Activated B cell treated with CpG ODN at 0.5 μM for 24 hours (primary cell): ENCODE measurements at regions not wholly inside any gene's neighbourhood (a gene's known extent, or its start where the extent isn't known, plus 50 kb on each side); places are given as distances from the start of the nearest gene placed in this dataset.
"Not testable (repeated sequence)": the region's sequence is repeated elsewhere in the genome, so short reads cannot be mapped to it uniquely, and the experiment has no call there.

Source experiments
- ATAC-seq: fragments of 200-7000 bp; cut with Tn5 transposase; one replicate; pipeline ENCODE4 v1.10.0; 2021; ENCODE audit warnings: low read depth, mild to moderate bottlenecking, moderate library complexity
- CTCF ChIA-PET: fragments of 350-600 bp; sonication (Branson Sonifier 250); formaldehyde crosslinking; loops from one replicate; lab custom pipeline; 2021; ENCODE audit warnings: antibody characterized with exemption; lab: Charles Lee
- POLR2A ChIA-PET: fragments of 350-600 bp; sonication (Branson Sonifier 250); formaldehyde crosslinking; loops from one replicate; lab custom pipeline; 2021; ENCODE audit warnings: antibody characterized with exemption; lab: Charles Lee
- DNase-seq: peaks from one replicate; pipeline ENCODE4 v3.0.0; 2022
- H3K27ac Mint-ChIP-seq: one replicate; pipeline ENCODE4 v1.8.0; 2020; ENCODE audit warnings: mixed read lengths
- H3K27me3 Mint-ChIP-seq: one replicate; pipeline ENCODE4 v1.8.0; 2021; ENCODE audit warnings: mixed read lengths
- H3K36me3 Mint-ChIP-seq: one replicate; pipeline ENCODE4 v1.8.0; 2021; ENCODE audit warnings: low read depth, mixed read lengths
- H3K4me1 Mint-ChIP-seq: one replicate; pipeline ENCODE4 v1.8.0; 2021; ENCODE audit warnings: mixed read lengths
- H3K4me3 Mint-ChIP-seq: one replicate; pipeline ENCODE4 v1.8.0; 2020; ENCODE audit warnings: mild to moderate bottlenecking, mixed read lengths
- H3K9me3 Mint-ChIP-seq: one replicate; pipeline ENCODE4 v1.8.0; 2020; ENCODE audit warnings: mixed read lengths
- CTCF ChIP-seq: fragments of 200-600 bp; IDR thresholded peaks from one replicate; pipeline ENCODE4 v1.8.0; 2022; ENCODE audit warnings: antibody characterized with exemption, mild to moderate bottlenecking
- intact Hi-C: fragments of 100-400 bp; cut with micrococcal nuclease; formaldehyde crosslinking; loops from one replicate; pipeline ENCODE4 v1.15.1; 2024

- ATAC-seq (no peak), DNase-seq (no peak)
- H3K27me3 Mint-ChIP-seq = peaks cover 16% of the 10 kb centered on the region
- no peak overlapping the region for H3K4me3 Mint-ChIP-seq
- no peaks in the 10 kb centered on the region for H3K9me3 Mint-ChIP-seq
- POLR2A ChIA-PET = no interaction called here
- TF ChIP-seq CTCF = no peak
- no peak overlapping the region for H3K27ac Mint-ChIP-seq
- H3K4me1 Mint-ChIP-seq = no peaks in the 10 kb centered on the region
- CTCF ChIA-PET = no interaction called here
- intact Hi-C loops = no loop called here
- no peaks in the 10 kb centered on the region for H3K36me3 Mint-ChIP-seq
Measured at GRCh38 chr2:20499387-20499786, 52.5 kb downstream of the RHOB start.

GRCh38 chr2:20501974-20502373 lies 55.1 kb downstream of the RHOB start:
- no peak overlapping the region for H3K4me3 Mint-ChIP-seq
- intact Hi-C loops = no loop called here

GRCh38 chr2:20502496-20502895 lies 55.6 kb downstream of the RHOB start:
- H3K4me3 Mint-ChIP-seq, intact Hi-C loops, POLR2A ChIA-PET, DNase-seq, H3K4me1 Mint-ChIP-seq, ATAC-seq, H3K36me3 Mint-ChIP-seq, H3K27ac Mint-ChIP-seq, H3K9me3 Mint-ChIP-seq, CTCF ChIA-PET: not testable (repeated sequence)
- H3K27me3 Mint-ChIP-seq = peaks cover 16% of the 10 kb centered on the region

More at GRCh38 chr2:20501974-20502373, 55.1 kb downstream of the RHOB start:
- H3K36me3 Mint-ChIP-seq = no peaks in the 10 kb centered on the region
- DNase-seq (no peak), ATAC-seq (no peak)
- POLR2A ChIA-PET = no interaction called here
- no peaks in the 10 kb centered on the region for H3K4me1 Mint-ChIP-seq
- CTCF ChIA-PET = no interaction called here
- no peak for TF ChIP-seq CTCF
- H3K9me3 Mint-ChIP-seq = no peaks in the 10 kb centered on the region
- peaks cover 16% of the 10 kb centered on the region for H3K27me3 Mint-ChIP-seq
- H3K27ac Mint-ChIP-seq = no peak overlapping the region

- DNase-seq (no peak), ATAC-seq (no peak)
- POLR2A ChIA-PET = no interaction called here
- no peak for TF ChIP-seq CTCF
- no peaks in the 10 kb centered on the region for H3K36me3 Mint-ChIP-seq
- no peak overlapping the region for H3K4me3 Mint-ChIP-seq
- peaks cover 13% of the 10 kb centered on the region for H3K27me3 Mint-ChIP-seq
- H3K9me3 Mint-ChIP-seq = no peaks in the 10 kb centered on the region
- CTCF ChIA-PET = no interaction called here
- no peak overlapping the region for H3K27ac Mint-ChIP-seq
- no peaks in the 10 kb centered on the region for H3K4me1 Mint-ChIP-seq
- intact Hi-C loops = no loop called here
Measured at GRCh38 chr2:20504174-20504573, 57.3 kb downstream of the RHOB start.

GRCh38 chr2:20506201-20506685 lies 59.4 kb downstream of the RHOB start:
- no peak for TF ChIP-seq CTCF
- no peak overlapping the region for H3K4me3 Mint-ChIP-seq
- no peaks in the 10 kb centered on the region for H3K36me3 Mint-ChIP-seq
- no peaks in the 10 kb centered on the region for H3K9me3 Mint-ChIP-seq
- peaks cover 2% of the 10 kb centered on the region for H3K27me3 Mint-ChIP-seq
- no peaks in the 10 kb centered on the region for H3K4me1 Mint-ChIP-seq
- ChIA-PET POLR2A (no interaction called here), CTCF (no interaction called here)
- ATAC-seq (no peak), DNase-seq (no peak)
- intact Hi-C loops = no loop called here
- no peak overlapping the region for H3K27ac Mint-ChIP-seq

GRCh38 chr2:20507166-20507692 lies 60.4 kb downstream of the RHOB start:
- intact Hi-C loops = no loop called here
- DNase-seq (no peak), ATAC-seq (peak; percentile 21)
- Mint-ChIP-seq H3K27ac (no peak overlapping the region), H3K27me3 (peaks cover 2% of the 10 kb centered on the region), H3K36me3 (no peaks in the 10 kb centered on the region), H3K4me3 (no peak overlapping the region), H3K9me3 (no peaks in the 10 kb centered on the region), H3K4me1 (no peaks in the 10 kb centered on the region)
- POLR2A ChIA-PET = interaction anchor here (0.6 kb wide), 1 partner anchor 231 kb away, joined by 7 read pairs; no protein-coding TSS in a partner anchor
- CTCF ChIA-PET = no interaction called here
- no peak for TF ChIP-seq CTCF
